H9 (cell line): ENCODE measurements at regions not wholly inside any gene's neighbourhood (a gene's known extent, or its start where the extent isn't known, plus 50 kb on each side); places are given as distances from the start of the nearest gene placed in this dataset.

Experiments
- DNase-seq: peaks from one replicate; pipeline ENCODE4 v3.0.0-alpha.2; 2017
- H2AFZ ChIP-seq: one replicate; pipeline ENCODE4 v1.6.1; 2013; ENCODE audit warnings: mild to moderate bottlenecking, low read length, control low read depth, moderate library complexity
- H2AK5ac ChIP-seq: 2 replicates; pipeline ENCODE4 v1.6.1; 2013; ENCODE audit warnings: low read length, control low read depth, mixed read lengths; ENCODE audit not compliant: insufficient read length
- H2BK120ac ChIP-seq: one replicate; pipeline ENCODE4 v1.6.1; 2013; ENCODE audit warnings: low read depth, mild to moderate bottlenecking, low read length, control low read depth, inconsistent platforms; ENCODE audit not compliant: poor library complexity, severe bottlenecking
- H2BK12ac ChIP-seq: 2 replicates; pipeline ENCODE4 v1.6.1; 2013; ENCODE audit warnings: low read length, control low read depth, mixed read lengths, low read depth; ENCODE audit not compliant: insufficient read length
- H2BK15ac ChIP-seq: 2 replicates; pipeline ENCODE4 v1.6.1; 2013; ENCODE audit warnings: low read depth, low read length, control low read depth
- H2BK20ac ChIP-seq: one replicate; pipeline ENCODE4 v1.6.1; 2013; ENCODE audit warnings: low read depth, mild to moderate bottlenecking, low read length, control low read depth, inconsistent platforms; ENCODE audit not compliant: poor library complexity, severe bottlenecking
- H2BK5ac ChIP-seq: 2 replicates; pipeline ENCODE4 v1.6.1; 2013; ENCODE audit warnings: low read length, control low read depth, mixed read lengths; ENCODE audit not compliant: insufficient read length
- H3K14ac ChIP-seq: 2 replicates; pipeline ENCODE4 v1.6.1; 2013; ENCODE audit warnings: low read length, control low read depth; ENCODE audit not compliant: insufficient read depth
- H3K18ac ChIP-seq: 2 replicates; pipeline ENCODE4 v1.6.1; 2013; ENCODE audit warnings: low read depth, mild to moderate bottlenecking, mixed read lengths, low read length, control low read depth; ENCODE audit not compliant: insufficient read length
- H3K23ac ChIP-seq: 2 replicates; pipeline ENCODE4 v1.6.1; 2013; ENCODE audit warnings: low read length, control low read depth, mixed read lengths, low read depth; ENCODE audit not compliant: insufficient read length
- H3K23me2 ChIP-seq: 2 replicates; pipeline ENCODE4 v1.6.1; 2013; ENCODE audit warnings: low read depth, mild to moderate bottlenecking, mixed read lengths, low read length, control low read depth; ENCODE audit not compliant: insufficient read length, poor library complexity, severe bottlenecking
- H3K27ac ChIP-seq: 2 replicates; pipeline ENCODE4 v1.5.1; 2013; ENCODE audit warnings: low read length, control low read depth, mixed read lengths, low read depth; ENCODE audit not compliant: insufficient read length
- H3K27me3 ChIP-seq: 2 replicates; pipeline ENCODE4 v1.6.1; 2013; ENCODE audit warnings: low read length, control low read depth, inconsistent platforms; ENCODE audit not compliant: insufficient read depth
- H3K4ac ChIP-seq: 2 replicates; pipeline ENCODE4 v1.6.1; 2013; ENCODE audit warnings: low read depth, mild to moderate bottlenecking, control low read depth, inconsistent platforms, low read length, moderate library complexity
- H3K4me1 ChIP-seq: 2 replicates; pipeline ENCODE4 v1.6.1; 2013; ENCODE audit warnings: low read length, control low read depth, inconsistent platforms; ENCODE audit not compliant: insufficient read depth
- H3K4me2 ChIP-seq: 2 replicates; pipeline ENCODE4 v1.6.1; 2013; ENCODE audit warnings: low read length, control low read depth, mixed read lengths; ENCODE audit not compliant: insufficient read length, insufficient read depth
- H3K56ac ChIP-seq: 2 replicates; pipeline ENCODE4 v1.6.1; 2013; ENCODE audit warnings: low read depth, mild to moderate bottlenecking, mixed read lengths, low read length, control low read depth; ENCODE audit not compliant: insufficient read length
- H3K79me1 ChIP-seq: 2 replicates; pipeline ENCODE4 v1.6.1; 2013; ENCODE audit warnings: low read depth, mild to moderate bottlenecking, moderate library complexity, low read length, control low read depth, inconsistent platforms; ENCODE audit not compliant: insufficient read depth, poor library complexity, severe bottlenecking
- H3K79me2 ChIP-seq: 2 replicates; pipeline ENCODE4 v1.6.1; 2013; ENCODE audit warnings: low read length, control low read depth, inconsistent platforms; ENCODE audit not compliant: insufficient read depth
- H3K9ac ChIP-seq: 2 replicates; pipeline ENCODE4 v1.6.1; 2013; ENCODE audit warnings: low read length, control low read depth, mixed read lengths; ENCODE audit not compliant: insufficient read length; ENCODE audit errors: extremely low read depth
- H3K9me3 ChIP-seq: one replicate; pipeline ENCODE4 v1.6.1; 2013; ENCODE audit warnings: low read depth, low read length, inconsistent platforms; ENCODE audit not compliant: control insufficient read depth
- H3T11ph ChIP-seq: one replicate; pipeline ENCODE4 v1.6.1; 2013; ENCODE audit warnings: mild to moderate bottlenecking, low read length, control low read depth, inconsistent platforms
- H4K20me1 ChIP-seq: one replicate; pipeline ENCODE4 v1.6.1; 2013; ENCODE audit not compliant: control insufficient read depth, insufficient read length, insufficient read depth
- H4K5ac ChIP-seq: 2 replicates; pipeline ENCODE4 v1.6.1; 2013; ENCODE audit warnings: low read depth, mild to moderate bottlenecking, mixed read lengths, low read length, control low read depth; ENCODE audit not compliant: insufficient read length
- H4K8ac ChIP-seq: replicated peaks from 2 replicates; pipeline ENCODE4 v1.6.1; 2013; ENCODE audit warnings: low read length, control low read depth, mixed read lengths, low read depth; ENCODE audit not compliant: insufficient read length
- H4K91ac ChIP-seq: 2 replicates; pipeline ENCODE4 v1.6.1; 2013; ENCODE audit warnings: low read depth, mild to moderate bottlenecking, moderate library complexity, mixed read lengths, low read length, control low read depth; ENCODE audit not compliant: insufficient read length
- H3K27ac Mint-ChIP-seq, 3 experiments: 2 replicates in 2 of 3; 3 replicates in 1 of 3; pipeline ENCODE4 v1.8.0; 2020 to 2021; ENCODE audit warnings: mixed read lengths in 3 of 3, mild to moderate bottlenecking in 1 of 3, moderate library complexity in 1 of 3
- H3K27me3 Mint-ChIP-seq: 2 replicates; pipeline ENCODE4 v1.8.0; 2021; ENCODE audit warnings: low read depth, mild to moderate bottlenecking, moderate library complexity, mixed read lengths
- H3K36me3 Mint-ChIP-seq, 3 experiments: 2 replicates in 2 of 3; 3 replicates in 1 of 3; pipeline ENCODE4 v1.8.0; 2020 to 2021; ENCODE audit warnings: low read depth in 3 of 3, mixed read lengths in 3 of 3; ENCODE audit not compliant: insufficient read depth in 1 of 3
- H3K4me1 Mint-ChIP-seq, 2 experiments: 2 replicates each; pipeline ENCODE4 v1.8.0; 2020; ENCODE audit warnings: mixed read lengths in 2 of 2
- H3K4me3 Mint-ChIP-seq, 2 experiments: 2 replicates in 1 of 2; 3 replicates in 1 of 2; pipeline ENCODE4 v1.8.0; 2020 to 2021; ENCODE audit warnings: mild to moderate bottlenecking in 2 of 2, mixed read lengths in 2 of 2, moderate library complexity in 1 of 2
- H3K9me3 Mint-ChIP-seq, 2 experiments: 2 replicates in 1 of 2; 3 replicates in 1 of 2; pipeline ENCODE4 v1.8.0; 2020; ENCODE audit warnings: mild to moderate bottlenecking in 2 of 2, mixed read lengths in 2 of 2, moderate library complexity in 1 of 2
- WGBS: extraction: QIAGEN DNeasy Blood & Tissue Kit; methylation state at CpG from one replicate; pipeline ENCODE4 v1.1.7; 2013; ENCODE audit warnings: missing lambda C conversion rate, low lambda C conversion rate, mixed read lengths; ENCODE audit not compliant: insufficient read length; ENCODE audit errors: extremely low coverage; 5-methylcytosine and 5-hydroxymethylcytosine counted together
- TF ChIP-seq, protein P1 (sequence below): fragments of 200-600 bp; sonication (generic); conservative IDR thresholded peaks from 3 replicates; pipeline ENCODE4 v1.8.0; 2021; ENCODE audit warnings: antibody characterized with exemption, mild to moderate bottlenecking

DNA sequence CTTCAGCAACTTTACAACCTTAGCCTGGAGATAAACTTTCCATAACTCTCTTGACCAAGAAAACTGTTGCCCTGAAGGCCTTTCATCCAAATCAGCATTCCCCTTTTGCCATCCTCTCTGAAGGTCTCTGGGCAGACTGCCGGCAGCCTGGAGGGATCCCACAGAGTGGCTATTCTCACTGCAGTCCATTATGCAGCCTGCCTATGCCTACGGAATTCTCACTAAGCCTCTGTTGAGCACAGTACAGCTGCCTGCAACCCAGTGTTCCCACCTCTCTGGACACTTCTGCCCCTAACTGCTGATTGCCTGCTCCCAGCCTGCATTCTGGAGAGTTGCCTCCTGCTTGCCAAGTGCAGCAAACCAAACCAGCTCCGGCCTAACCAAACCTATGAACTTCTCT, 548.9 kb upstream of the STEAP1 start:
- H3K18ac ChIP-seq: no peak overlapping the region
- no peak overlapping the region for H3T11ph ChIP-seq
- Mint-ChIP-seq H3K27ac (no peak overlapping the region), H3K9me3 (peaks cover 19 to 22% of the 10 kb centered on the region in 2 experiments), H3K27me3 (no peaks in the 10 kb centered on the region; the same call in 1 of the 2 replicates), H3K4me3 (no peak overlapping the region), H3K4me1 (peaks cover 9 to 16% of the 10 kb centered on the region in 2 experiments), H3K36me3 (peaks cover 6 to 19% (median 9%) of the 10 kb centered on the region in 3 experiments)
- no peak overlapping the region for H2BK20ac ChIP-seq
- H2BK12ac ChIP-seq: no peak overlapping the region
- no peak overlapping the region for H3K4ac ChIP-seq
- no peaks in the 10 kb centered on the region for H3K27me3 ChIP-seq
- no peak overlapping the region for H4K8ac ChIP-seq
- no peak overlapping the region for H3K23ac ChIP-seq
- H3K9me3 ChIP-seq: no peaks in the 10 kb centered on the region
- H3K4me1 ChIP-seq: no peaks in the 10 kb centered on the region; the same call in 1 of the 2 replicates
- TF ChIP-seq, protein P1, sequence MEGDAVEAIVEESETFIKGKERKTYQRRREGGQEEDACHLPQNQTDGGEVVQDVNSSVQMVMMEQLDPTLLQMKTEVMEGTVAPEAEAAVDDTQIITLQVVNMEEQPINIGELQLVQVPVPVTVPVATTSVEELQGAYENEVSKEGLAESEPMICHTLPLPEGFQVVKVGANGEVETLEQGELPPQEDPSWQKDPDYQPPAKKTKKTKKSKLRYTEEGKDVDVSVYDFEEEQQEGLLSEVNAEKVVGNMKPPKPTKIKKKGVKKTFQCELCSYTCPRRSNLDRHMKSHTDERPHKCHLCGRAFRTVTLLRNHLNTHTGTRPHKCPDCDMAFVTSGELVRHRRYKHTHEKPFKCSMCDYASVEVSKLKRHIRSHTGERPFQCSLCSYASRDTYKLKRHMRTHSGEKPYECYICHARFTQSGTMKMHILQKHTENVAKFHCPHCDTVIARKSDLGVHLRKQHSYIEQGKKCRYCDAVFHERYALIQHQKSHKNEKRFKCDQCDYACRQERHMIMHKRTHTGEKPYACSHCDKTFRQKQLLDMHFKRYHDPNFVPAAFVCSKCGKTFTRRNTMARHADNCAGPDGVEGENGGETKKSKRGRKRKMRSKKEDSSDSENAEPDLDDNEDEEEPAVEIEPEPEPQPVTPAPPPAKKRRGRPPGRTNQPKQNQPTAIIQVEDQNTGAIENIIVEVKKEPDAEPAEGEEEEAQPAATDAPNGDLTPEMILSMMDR: no peak
- H3K4me2 ChIP-seq: no peak overlapping the region
- no peaks in the 10 kb centered on the region for H4K20me1 ChIP-seq
- no peak overlapping the region for H3K56ac ChIP-seq
- H3K23me2 ChIP-seq: no peaks in the 10 kb centered on the region
- DNase-seq: peak; percentile 24
- H2BK120ac ChIP-seq: no peak overlapping the region
- H4K5ac ChIP-seq: no peak overlapping the region
- H3K79me2 ChIP-seq: no peaks in the 10 kb centered on the region
- H3K14ac ChIP-seq: no peak overlapping the region
- H2AK5ac ChIP-seq: no peak overlapping the region
- H3K27ac ChIP-seq: no peak overlapping the region
- H3K79me1 ChIP-seq: no peaks in the 10 kb centered on the region
- no CpG with 5 or more reads among the region's 3 CpGs for WGBS
- no peak overlapping the region for H2BK15ac ChIP-seq
- no peak overlapping the region for H4K91ac ChIP-seq
- no peak overlapping the region for H3K9ac ChIP-seq
- H2BK5ac ChIP-seq: no peak overlapping the region
- H2AFZ ChIP-seq: no peak overlapping the region
